Esophagus squamous epithelium (tissue), 5 donors: ENCODE measurements at regions not wholly inside any gene's neighbourhood (a gene's known extent, or its start where the extent isn't known, plus 50 kb on each side); places are given as distances from the start of the nearest gene placed in this dataset.

Experiments used
- DNase-seq: peaks from one replicate; lab custom pipeline; 2025; lab: John Stamatoyannopoulos, UW
- H3K27ac ChIP-seq, 4 donors: fragments of 200-600 bp; sonication (generic); one replicate each; pipeline ENCODE4 v1.5.1; 2016 to 2019; ENCODE audit warnings: mild to moderate bottlenecking in 1 of 4
- H3K27me3 ChIP-seq, 4 donors: fragments of 200-600 bp; sonication (generic); 1 replicate in 3 of 4; 2 replicates in 1 of 4; pipeline versions ENCODE4 v1.5.1 to v1.6.0; 2017 to 2021; ENCODE audit warnings: antibody characterized with exemption in 1 of 4
- H3K36me3 ChIP-seq, 3 donors: fragments of 200-600 bp; sonication (generic); one replicate each; pipeline ENCODE4 v1.5.1; 2016 to 2019
- H3K4me1 ChIP-seq, 3 donors: fragments of 200-600 bp; sonication (generic); one replicate each; pipeline ENCODE4 v1.5.1; 2017 to 2019
- H3K4me3 ChIP-seq, 4 donors: fragments of 200-600 bp; sonication (generic); 1 replicate in 3 of 4; 2 replicates in 1 of 4; pipeline ENCODE4 v1.5.1; 2016 to 2019; ENCODE audit warnings: mild to moderate bottlenecking in 2 of 4, moderate library complexity in 1 of 4
- H3K9me3 ChIP-seq, 3 donors: fragments of 200-600 bp; sonication (generic); one replicate each; pipeline ENCODE4 v1.5.1; 2016 to 2019
- CTCF ChIP-seq, 6 experiments: fragments of 450-650 bp in 4 of 6; fragments of 200-600 bp in 2 of 6; sonication (generic) in 2 of 6; IDR thresholded peaks; one replicate each; pipeline ENCODE4 v1.5.1; 2016 to 2019; ENCODE audit warnings: antibody characterized with exemption in 6 of 6, mild to moderate bottlenecking in 4 of 6, moderate library complexity in 4 of 6
- POLR2A ChIP-seq, 4 donors: fragments of 450-650 bp; IDR thresholded peaks; one replicate each; pipeline ENCODE4 v1.6.1; 2017; ENCODE audit warnings: antibody characterized with exemption in 4 of 4, mild to moderate bottlenecking in 4 of 4, moderate library complexity in 3 of 4
- WGBS, 2 donors: methylation state at CpG; one replicate each; pipeline ENCODE4 v1.1.5; 2018; 5-methylcytosine and 5-hydroxymethylcytosine counted together
- intact Hi-C: fragments of 100-400 bp; cut with DNase I; formaldehyde crosslinking; loops from one replicate; pipeline ENCODE4 v1.15.0; 2022
- donor health status: DM: yes; HTN: yes; CAD: no.

GRCh38 chr18:78240101-78240500 lies 739.5 kb upstream of the SALL3 start:
- Histone ChIP-seq H3K4me1 (peaks cover 0 to 39% (median 8%) of the 10 kb centered on the region in 3 donors), H3K27ac (no peak overlapping the region), H3K27me3 (no peaks in the 10 kb centered on the region), H3K9me3 (no peaks in the 10 kb centered on the region), H3K36me3 (no peaks in the 10 kb centered on the region), H3K4me3 (no peak overlapping the region)
- intact Hi-C loops: no loop called here
- TF ChIP-seq POLR2A (IDR thresholded peaks at IDR 0.05) (no peak), CTCF (IDR thresholded peaks at IDR 0.05) (no peak)
- no peak for DNase-seq
- 86% methylated on average over 12 to 13 of the region's 13 CpGs for WGBS, 2 donors

GRCh38 chr18:78240627-78241252 lies 738.9 kb upstream of the SALL3 start:
- intact Hi-C loops: no loop called here
- Histone ChIP-seq H3K36me3 (no peaks in the 10 kb centered on the region), H3K9me3 (no peaks in the 10 kb centered on the region), H3K27me3 (no peaks in the 10 kb centered on the region), H3K4me1 (peaks cover 0 to 39% (median 8%) of the 10 kb centered on the region in 3 donors), H3K27ac (no peak overlapping the region), H3K4me3 (no peak overlapping the region)
- TF ChIP-seq POLR2A (IDR thresholded peaks at IDR 0.05) (no peak), CTCF (IDR thresholded peaks at IDR 0.05) (no peak)
- WGBS, 2 donors: 67 to 86% methylated on average over 13 to 16 of the region's 16 CpGs
- no peak for DNase-seq

GRCh38 chr18:78241535-78242253 lies 737.9 kb upstream of the SALL3 start:
- no peaks in the 10 kb centered on the region for H3K27me3 ChIP-seq
- TF ChIP-seq CTCF (IDR thresholded peaks at IDR 0.05) (no peak), POLR2A (IDR thresholded peaks at IDR 0.05) (no peak)
- H3K4me3 ChIP-seq: peak overlapping the region in 3 of 4 donors; percentile 19 to 46 (median 22)
- 24 to 44% methylated on average over 13 to 17 of the region's 20 CpGs for WGBS, 2 donors
- intact Hi-C loops: no loop called here
- H3K4me1 ChIP-seq: peaks cover 0 to 39% (median 8%) of the 10 kb centered on the region in 3 donors
- no peak for DNase-seq
- no peaks in the 10 kb centered on the region for H3K36me3 ChIP-seq
- H3K27ac ChIP-seq: peak overlapping the region in 1 of 4 donors; percentile 61
- H3K9me3 ChIP-seq: no peaks in the 10 kb centered on the region

GRCh38 chr18:78242254-78242643 lies 737.4 kb upstream of the SALL3 start:
- TF ChIP-seq CTCF (IDR thresholded peaks at IDR 0.05) (no peak), POLR2A (IDR thresholded peaks at IDR 0.05) (no peak)
- Histone ChIP-seq H3K36me3 (no peaks in the 10 kb centered on the region), H3K9me3 (no peaks in the 10 kb centered on the region), H3K4me1 (peaks cover 0 to 39% (median 8%) of the 10 kb centered on the region in 3 donors), H3K27me3 (peaks cover 0 to 3% (median 0%) of the 10 kb centered on the region in 4 donors), H3K4me3 (peak overlapping the region in 3 of 4 donors; percentile 19 to 46 (median 22)), H3K27ac (peak overlapping the region in 1 of 4 donors; percentile 61)
- intact Hi-C loops: no loop called here
- no peak for DNase-seq
- WGBS, 2 donors: 6 to 23% methylated on average over 2 of the region's 2 CpGs

- WGBS, 2 donors: 40 to 47% methylated on average over 12 of the region's 12 CpGs
- H3K27ac ChIP-seq: no peak overlapping the region
- no peak for DNase-seq
- intact Hi-C loops: no loop called here
- TF ChIP-seq CTCF (IDR thresholded peaks at IDR 0.05): no peak
- no peak overlapping the region for H3K4me3 ChIP-seq
- H3K36me3 ChIP-seq: no peaks in the 10 kb centered on the region
- H3K27me3 ChIP-seq: peaks cover 0 to 4% (median 0%) of the 10 kb centered on the region in 4 donors
- H3K9me3 ChIP-seq: no peaks in the 10 kb centered on the region
- H3K4me1 ChIP-seq: peaks cover 0 to 39% (median 8%) of the 10 kb centered on the region in 3 donors
Measured at GRCh38 chr18:78242806-78243205, 736.8 kb upstream of the SALL3 start.
